GM13976 (cell line): ENCODE measurements at regions not wholly inside any gene's neighbourhood (a gene's known extent, or its start where the extent isn't known, plus 50 kb on each side); places are given as distances from the start of the nearest gene placed in this dataset.
"Not testable (repeated sequence)": the region's sequence is repeated elsewhere in the genome, so short reads cannot be mapped to it uniquely, and the experiment has no call there.

Experiments
- DNase-seq: peaks from one replicate; pipeline ENCODE4 v3.0.0; 2012; ENCODE audit warnings: low spot score
- CTCF ChIP-seq: IDR thresholded peaks from 2 replicates; pipeline ENCODE4 v1.5.1; 2012; ENCODE audit warnings: borderline replicate concordance, mild to moderate bottlenecking; ENCODE audit not compliant: insufficient read depth; ENCODE audit errors: extremely low read depth, missing control alignments, control extremely low read depth
- in situ Hi-C: fragments of 300-500 bp; cut with MboI; formaldehyde crosslinking; loops from one replicate; pipeline ENCODE4 v1.12.0; 2022; ENCODE audit warnings: low sequenced_read_pairs, mixed read lengths, inconsistent platforms; ENCODE audit not compliant: unreplicated experiment

GRCh38 chr1:119250299-119250698, 109.8 kb upstream of the WARS2 start:
- in situ Hi-C loops, result no loop called here
- DNase-seq, result no peak
- no peak for TF ChIP-seq CTCF

- DNase-seq, result no peak
These were observed 111.3 kb upstream of the WARS2 start for GRCh38 chr1:119251751-119252150.

GRCh38 chr1:119253366-119253765, 112.9 kb upstream of the WARS2 start:
- no peak for TF ChIP-seq CTCF
- in situ Hi-C loops, result no loop called here
- DNase-seq, result no peak

More at GRCh38 chr1:119251751-119252150, 111.3 kb upstream of the WARS2 start:
- in situ Hi-C loops, result no loop called here
- TF ChIP-seq CTCF, result no peak

- no peak for DNase-seq
- TF ChIP-seq CTCF, result no peak
- in situ Hi-C loops, result no loop called here
These were observed 113.7 kb upstream of the WARS2 start for GRCh38 chr1:119254067-119254720.

- in situ Hi-C loops, DNase-seq: not testable (repeated sequence)
These were observed 112.5 kb upstream of the HAO2 start for GRCh38 chr1:119256089-119256488.

GRCh38 chr1:119260506-119260905, 108.1 kb upstream of the HAO2 start:
- DNase-seq, result no peak
- in situ Hi-C loops, result no loop called here
- no peak for TF ChIP-seq CTCF

- DNase-seq, result peak; percentile 51
- no peak for TF ChIP-seq CTCF
- in situ Hi-C loops, result no loop called here
These were observed 102.2 kb upstream of the HAO2 start for GRCh38 chr1:119266386-119266785.
